GM06990 (cell line): ENCODE measurements at regions not wholly inside any gene's neighbourhood (a gene's known extent, or its start where the extent isn't known, plus 50 kb on each side); places are given as distances from the start of the nearest gene placed in this dataset.

ENCODE experiments used
- DNase-seq: peaks from one replicate; pipeline ENCODE4 v3.0.0-alpha.2; 2011; ENCODE audit not compliant: insufficient read length; ENCODE audit errors: extremely low read depth
- H3K27me3 ChIP-seq: replicated peaks from 2 replicates; pipeline ENCODE4 v1.6.0; 2011; ENCODE audit warnings: low read length; ENCODE audit not compliant: control insufficient read depth, insufficient read depth
- H3K36me3 ChIP-seq: 2 replicates; pipeline ENCODE4 v1.5.1; 2011; ENCODE audit warnings: low read length; ENCODE audit not compliant: control insufficient read depth, insufficient read depth
- H3K4me3 ChIP-seq: replicated peaks from 2 replicates; pipeline ENCODE4 v1.5.1; 2011; ENCODE audit warnings: low read depth, mild to moderate bottlenecking, control low read depth, low read length
- CTCF ChIP-seq: IDR thresholded peaks from 2 replicates; pipeline ENCODE4 v1.5.1; 2011; ENCODE audit warnings: low read length, control low read depth, mild to moderate bottlenecking, inconsistent platforms; ENCODE audit not compliant: insufficient read depth, poor library complexity, severe bottlenecking

- no peaks in the 10 kb centered on the region for H3K36me3 ChIP-seq
- no peak for DNase-seq
- H3K27me3 ChIP-seq = no peaks in the 10 kb centered on the region
- H3K4me3 ChIP-seq = no peak overlapping the region
- TF ChIP-seq CTCF = no peak
These were observed 1973.8 kb downstream of the MRPL39 start for GRCh38 chr21:23633447-23633940.

- no peak overlapping the region for H3K4me3 ChIP-seq
- no peak for TF ChIP-seq CTCF
- no peaks in the 10 kb centered on the region for H3K36me3 ChIP-seq
- no peak for DNase-seq
- no peaks in the 10 kb centered on the region for H3K27me3 ChIP-seq
These were observed 1983.0 kb downstream of the MRPL39 start for GRCh38 chr21:23624281-23624680.

GRCh38 chr21:23613014-23613413, 1994.3 kb downstream of the MRPL39 start:
- H3K36me3 ChIP-seq = no peaks in the 10 kb centered on the region
- no peak overlapping the region for H3K4me3 ChIP-seq
- no peak for DNase-seq
- H3K27me3 ChIP-seq = no peaks in the 10 kb centered on the region
- TF ChIP-seq CTCF = no peak

GRCh38 chr21:23612210-23612609, 1995.1 kb downstream of the MRPL39 start:
- Histone ChIP-seq H3K36me3 (no peaks in the 10 kb centered on the region), H3K27me3 (no peaks in the 10 kb centered on the region), H3K4me3 (no peak overlapping the region)
- no peak for TF ChIP-seq CTCF
- no peak for DNase-seq

GRCh38 chr21:23607782-23608431, 1999.4 kb downstream of the MRPL39 start:
- no peak overlapping the region for H3K4me3 ChIP-seq

More at GRCh38 chr21:23607782-23608431, 1999.4 kb downstream of the MRPL39 start:
- DNase-seq = no peak
- TF ChIP-seq CTCF = no peak
- Histone ChIP-seq H3K36me3 (no peaks in the 10 kb centered on the region), H3K27me3 (no peaks in the 10 kb centered on the region)
